Choroid plexus epithelial cell (primary cell): ENCODE measurements at regions not wholly inside any gene's neighbourhood (a gene's known extent, or its start where the extent isn't known, plus 50 kb on each side); places are given as distances from the start of the nearest gene placed in this dataset.
A peak's percentile ranks its signal among the peaks of the same experiment; 100 is the strongest.
"Not testable (repeated sequence)": the region's sequence is repeated elsewhere in the genome, so short reads cannot be mapped to it uniquely, and the experiment has no call there.

ENCODE experiments used
- DNase-seq: peaks from one replicate; pipeline ENCODE4 v3.0.0-alpha.2; 2010; ENCODE audit warnings: low read depth
- H3K4me3 ChIP-seq: 2 replicates; pipeline ENCODE4 v1.5.1; 2011; ENCODE audit warnings: low read depth, mild to moderate bottlenecking, control low read depth, low read length, moderate library complexity
- CTCF ChIP-seq: conservative IDR thresholded peaks from 2 replicates; pipeline ENCODE4 v1.5.1; 2011; ENCODE audit warnings: low read depth, mild to moderate bottlenecking, control low read depth, inconsistent platforms, low read length, moderate library complexity

DNA sequence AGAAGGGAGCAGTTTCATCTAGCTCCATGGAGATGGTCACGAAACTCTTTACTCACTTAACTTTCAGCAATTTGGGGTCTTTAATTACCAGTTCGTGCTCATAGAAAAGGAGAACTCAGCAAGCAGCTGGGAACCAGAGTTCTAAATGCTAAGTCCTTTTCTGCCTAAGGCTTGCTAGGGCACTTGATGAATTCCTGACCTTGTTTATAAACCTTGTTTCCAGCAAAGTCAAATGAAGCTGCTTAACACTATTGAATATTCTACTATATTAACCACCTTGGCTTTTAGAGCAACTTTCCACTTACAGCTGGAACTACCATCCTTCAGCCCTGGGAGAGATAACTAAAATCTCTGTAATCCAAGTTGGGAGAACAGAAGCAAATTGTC, 79.5 kb upstream of the TSC22D2 start:
- TF ChIP-seq CTCF, result no peak
- DNase-seq, result no peak
- H3K4me3 ChIP-seq, result no peak overlapping the region

- DNase-seq, result no peak
- no peak overlapping the region for H3K4me3 ChIP-seq
- TF ChIP-seq CTCF, result no peak
Measured at GRCh38 chr3:150327678-150328653, 80.1 kb upstream of the TSC22D2 start.

- TF ChIP-seq CTCF, result no peak
- no peak overlapping the region for H3K4me3 ChIP-seq
- no peak for DNase-seq
Measured at GRCh38 chr3:150324788-150325187, 83.3 kb upstream of the TSC22D2 start.

DNA sequence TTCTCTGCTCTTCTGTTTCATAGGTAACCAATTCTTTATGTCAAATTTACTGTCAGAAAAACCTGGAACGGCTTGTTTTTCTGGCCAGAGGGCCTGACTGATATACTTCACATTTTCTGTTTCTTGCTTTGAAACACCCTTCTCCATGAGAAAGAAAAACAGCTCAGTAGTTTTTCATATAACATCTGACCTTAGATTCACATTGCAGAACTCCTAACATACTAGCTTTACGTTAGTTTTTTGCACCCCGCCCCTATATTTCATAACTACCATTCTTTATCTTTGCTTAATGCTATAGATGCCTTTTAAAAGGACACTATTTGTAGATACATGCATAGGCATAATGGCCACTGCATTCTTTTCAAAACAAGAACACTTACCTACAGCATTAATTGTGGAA, 83.9 kb upstream of the TSC22D2 start:
- H3K4me3 ChIP-seq, result no peak overlapping the region
- no peak for TF ChIP-seq CTCF
- DNase-seq, result no peak

DNA sequence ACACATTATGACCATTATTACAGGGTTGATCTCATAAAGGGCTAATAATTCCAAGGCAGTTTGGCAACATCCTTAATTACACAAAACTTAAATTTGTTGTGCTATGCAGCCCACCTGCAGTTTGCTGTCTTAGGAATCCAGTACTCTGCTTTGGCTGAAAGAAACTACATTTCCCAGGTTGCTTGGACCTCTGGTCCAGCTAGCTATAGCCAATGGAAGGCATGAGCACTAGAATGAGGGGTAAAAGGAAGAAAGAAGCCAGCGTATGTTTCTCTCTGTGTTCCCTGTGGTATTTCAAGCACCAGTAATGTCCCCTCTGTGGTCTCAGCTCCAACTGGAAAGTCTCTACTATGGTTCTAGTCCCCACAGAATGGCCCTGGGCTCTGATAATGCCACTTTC, 84.3 kb upstream of the TSC22D2 start:
- DNase-seq, result no peak
- no peak overlapping the region for H3K4me3 ChIP-seq
- no peak for TF ChIP-seq CTCF

DNA sequence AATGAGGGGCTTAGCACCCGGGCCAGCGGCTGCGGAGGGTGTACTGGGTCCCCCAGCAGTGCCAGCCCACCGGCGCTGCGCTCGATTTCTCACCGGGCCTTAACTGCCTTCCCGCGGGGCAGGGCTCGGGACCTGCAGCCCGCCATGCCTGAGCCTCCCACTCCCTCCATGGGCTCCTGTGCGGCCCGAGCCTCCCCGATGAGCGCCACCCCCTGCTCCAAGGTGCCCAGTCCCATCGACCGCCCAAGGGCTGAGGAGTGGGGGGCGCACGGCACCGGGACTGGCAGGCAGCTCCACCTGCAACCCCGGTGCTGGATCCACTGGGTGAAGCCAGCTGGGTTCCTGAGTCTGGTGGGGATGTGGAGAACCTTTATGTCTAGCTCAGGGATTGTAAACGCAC, 85.0 kb upstream of the TSC22D2 start:
- DNase-seq, H3K4me3 ChIP-seq: not testable (repeated sequence)

- not testable (repeated sequence) for H3K4me3 ChIP-seq, DNase-seq
Measured at GRCh38 chr3:150320971-150321370, 87.1 kb upstream of the TSC22D2 start.

- peak; percentile 96 for DNase-seq
- TF ChIP-seq CTCF, result no peak
- no peak overlapping the region for H3K4me3 ChIP-seq
Measured at GRCh38 chr3:150319900-150320299, 88.2 kb upstream of the TSC22D2 start.
